ENCODE measurements at regions not wholly inside any gene's neighbourhood (a gene's known extent, or its start where the extent isn't known, plus 50 kb on each side); places are given as distances from the start of the nearest gene placed in this dataset.
A peak's percentile ranks its signal among the peaks of the same experiment; 100 is the strongest.

DNA sequence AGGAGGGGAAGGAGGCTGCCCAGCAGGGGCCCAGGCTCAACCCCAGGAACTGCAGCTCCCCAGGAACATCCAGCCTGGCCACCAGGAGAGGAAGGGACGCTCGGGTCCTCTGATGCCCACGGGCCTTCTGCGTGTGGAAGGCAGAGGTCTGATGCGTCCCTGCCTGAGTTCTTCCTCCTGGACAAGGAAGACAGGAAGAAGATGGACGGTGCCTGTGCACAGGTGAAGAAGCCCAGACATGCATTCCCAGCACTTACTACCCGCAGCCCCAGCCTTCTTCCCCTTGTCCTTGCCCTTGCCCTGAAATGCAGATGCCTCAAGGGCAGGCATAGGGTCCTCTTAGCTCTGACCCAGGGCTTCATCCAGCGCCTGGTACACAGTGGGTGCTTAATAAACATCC lies 56.7 kb upstream of the IRX1 start:
- POLR2A ChIA-PET (ENCODE audit: partially characterized antibody), result no interaction called here

More for the DNA sequence above, 56.7 kb upstream of the IRX1 start:
- Histone ChIP-seq H3K23ac (ENCODE audit: insufficient read length) (no peak overlapping the region), H3K27me3 (replicated peaks in 1 of 4; ENCODE audit: control insufficient read depth in 3 of 4, extremely low read depth in 1 of 4, insufficient read depth in 3 of 4, low read length in 3 of 4) (no peaks in the 10 kb centered on the region), H2BK12ac (ENCODE audit: low read depth, low read length) (no peak overlapping the region), H2AFZ (ENCODE audit: low read length) (no peak overlapping the region), H4K20me1 (replicated peaks in 1 of 2; ENCODE audit: control insufficient read depth in 1 of 2, insufficient read depth in 2 of 2, low read length in 2 of 2) (no peaks in the 10 kb centered on the region), H2BK120ac (replicated peaks; ENCODE audit: low read depth, low read length) (no peak overlapping the region), H3K4me1 (replicated peaks in 1 of 4; ENCODE audit: control insufficient read depth in 3 of 4, insufficient read depth in 4 of 4, low read length in 3 of 4) (no peaks in the 10 kb centered on the region), H2BK20ac (ENCODE audit: low read length) (no peak overlapping the region), H3K4me3 (ENCODE audit: extremely low read depth in 1 of 4, insufficient read depth in 2 of 4, low read depth in 3 of 4, low read length in 4 of 4) (no peak overlapping the region), H3K9me3 (ENCODE audit: insufficient read depth in 2 of 2, low read depth in 1 of 2, low read length in 1 of 2) (no peaks in the 10 kb centered on the region; a peak in 1 of 4 replicates), H2BK5ac (ENCODE audit: low read depth, low read length) (0 out of 2 replicates have a peak overlapping the region, but pooled peaks have one; percentile 35), H3K79me2 (ENCODE audit: control insufficient read depth in 1 of 2, insufficient read depth in 2 of 2, low read length in 2 of 2) (no peaks in the 10 kb centered on the region; a peak in 1 of 4 replicates), H4K8ac (ENCODE audit: extremely low read depth, insufficient read depth, low read length) (no peak overlapping the region), H3K9ac (replicated peaks in 1 of 4; ENCODE audit: extremely low read depth in 1 of 4, low read depth in 3 of 4, low read length in 3 of 4) (no peak overlapping the region), H3K14ac (ENCODE audit: insufficient read length) (no peak overlapping the region), H3K23me2 (ENCODE audit: low read depth, low read length) (no peaks in the 10 kb centered on the region; the same call in 1 of the 2 replicates), H3K27ac (ENCODE audit: low read depth, low read length) (no peak overlapping the region), H3K18ac (ENCODE audit: extremely low read depth, low read length) (no peak overlapping the region), H3K4ac (replicated peaks; ENCODE audit: insufficient read length, low read depth, low read length) (no peak overlapping the region), H3K56ac (replicated peaks; ENCODE audit: insufficient read length, low read depth, low read length) (no peak overlapping the region), H3K79me1 (ENCODE audit: low read depth, low read length) (no peaks in the 10 kb centered on the region), H3K4me2 (ENCODE audit: insufficient read depth in 1 of 2, low read depth in 2 of 2, low read length in 2 of 2) (no peak overlapping the region), H2AK5ac (ENCODE audit: low read depth, low read length) (no peak overlapping the region), H4K5ac (ENCODE audit: insufficient read length, low read depth, low read length) (no peak overlapping the region), H3K36me3 (ENCODE audit: control insufficient read depth in 2 of 4, insufficient read depth in 4 of 4, low read length in 3 of 4) (no peaks in the 10 kb centered on the region), H2BK15ac (ENCODE audit: low read length) (no peak overlapping the region), H4K91ac (replicated peaks; ENCODE audit: insufficient read length, low read length) (no peak overlapping the region)
- 92% methylated on average over 7 of the region's 8 CpGs; no CpG with 5 or more reads in 1 of the 2 experiments for whole genome bisulfite sequencing, 2 experiments (ENCODE audit: extremely low coverage in 1 of 2, insufficient coverage in 1 of 2, insufficient read length in 1 of 2, insufficient replicate concordance in 2 of 2, low coverage in 1 of 2, low lambda C conversion rate in 2 of 2, missing lambda C conversion rate in 1 of 2)
- DNase-seq (ENCODE audit: low read depth in 1 of 2, low spot score in 2 of 2) (no peak), FAIRE-seq (no peak)
- TF ChIP-seq POU5F1 (IDR thresholded peaks at IDR 0.05; ENCODE audit: low read depth, low read length), result no peak
- CTCF ChIA-PET (ENCODE audit: partially characterized antibody), result interaction anchor here (0.5 kb wide), 1 partner anchor 114 kb away, joined by 3 read pairs; no protein-coding TSS in a partner anchor
